ENCODE measurements at regions not wholly inside any gene's neighbourhood (a gene's known extent, or its start where the extent isn't known, plus 50 kb on each side); places are given as distances from the start of the nearest gene placed in this dataset.

GRCh38 chr10:28797904-28798371 lies 120.6 kb downstream of the BAMBI start:
- intact Hi-C loops (cut with micrococcal nuclease) = no loop called here
- peaks cover 0 to 21% of the 10 kb centered on the region in 2 donors for H3K27me3 Mint-ChIP-seq (ENCODE audit: low read depth in 2 of 2)
- no peaks in the 10 kb centered on the region for H3K4me1 Mint-ChIP-seq
- Histone ChIP-seq H3K9me3 (ENCODE audit: control insufficient read depth, insufficient read depth, low read length) (no peaks in the 10 kb centered on the region), H3K27ac (ENCODE audit: low read length) (no peak overlapping the region), H3K4me3 (ENCODE audit: low read length) (no peak overlapping the region), H3K36me3 (ENCODE audit: control insufficient read depth, insufficient read depth, low read length) (no peaks in the 10 kb centered on the region), H3K27me3 (ENCODE audit: control insufficient read depth, insufficient read depth, low read length) (no peaks in the 10 kb centered on the region), H3K4me1 (ENCODE audit: control insufficient read depth, insufficient read depth, low read length) (no peaks in the 10 kb centered on the region)
- ATAC-seq (no peak), DNase-seq (no peak)
- no peaks in the 10 kb centered on the region for H3K9me3 Mint-ChIP-seq
- 71% methylated on average over 2 of the region's 2 CpGs for WGBS (ENCODE audit: insufficient coverage)
- no peak overlapping the region for H3K27ac Mint-ChIP-seq
- TF ChIP-seq CTCF (IDR thresholded peaks at IDR 0.05) = no peak
- no peaks in the 10 kb centered on the region for H3K36me3 Mint-ChIP-seq
- H3K4me3 Mint-ChIP-seq = no peak overlapping the region

DNA sequence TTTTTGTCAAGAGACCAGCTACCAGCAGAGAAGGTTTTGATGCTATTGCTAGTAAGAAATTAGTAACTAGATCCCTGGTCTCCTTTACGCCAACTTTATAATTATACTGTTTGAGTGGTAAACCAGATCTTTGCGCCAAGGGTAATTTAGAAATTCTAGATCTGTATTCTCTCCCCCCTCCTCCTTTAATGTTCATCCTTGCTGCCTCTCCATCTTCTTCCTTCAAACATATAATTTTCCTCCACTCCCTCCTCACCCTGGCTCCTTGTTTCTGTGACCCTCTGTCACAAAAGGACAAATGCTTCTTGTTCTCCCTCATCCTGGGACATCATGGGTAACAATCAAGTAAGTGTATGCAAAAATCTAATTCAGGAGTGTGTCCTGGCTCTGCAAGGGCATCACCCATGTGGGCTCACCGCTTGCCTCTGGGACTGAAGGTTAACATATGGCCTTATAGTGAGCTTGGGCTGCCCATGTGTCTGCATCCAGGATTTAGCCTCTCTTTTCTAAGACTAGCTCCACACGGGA lies 121.2 kb downstream of the BAMBI start:
- no peaks in the 10 kb centered on the region for H3K9me3 Mint-ChIP-seq
- WGBS (ENCODE audit: insufficient coverage) = 93% methylated on average over 3 of the region's 4 CpGs
- TF ChIP-seq CTCF (IDR thresholded peaks at IDR 0.05) = no peak

DNA sequence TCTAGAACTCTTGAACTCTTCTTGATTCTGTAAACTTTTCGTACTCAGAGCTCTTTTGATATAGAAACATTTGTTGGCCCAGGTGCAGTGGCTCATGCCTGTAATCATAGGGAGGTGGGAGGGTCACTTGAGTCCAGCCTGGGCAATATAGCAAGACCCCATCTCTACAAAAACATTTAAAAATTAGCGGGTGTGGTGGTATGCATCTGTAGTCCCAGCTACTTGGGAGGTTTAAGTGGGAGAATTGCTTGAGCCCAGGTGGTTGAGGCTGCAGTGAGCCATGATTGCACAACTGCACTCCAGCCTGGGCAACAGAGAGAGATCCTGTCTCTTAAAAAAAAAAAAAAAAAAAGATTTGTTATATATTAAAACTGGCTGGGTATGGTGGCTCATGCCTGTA lies 121.6 kb downstream of the BAMBI start:
- no peak for TF ChIP-seq CTCF (IDR thresholded peaks at IDR 0.05)
- Histone ChIP-seq H3K4me3 (ENCODE audit: low read length) (no peak overlapping the region), H3K27me3 (ENCODE audit: control insufficient read depth, insufficient read depth, low read length) (no peaks in the 10 kb centered on the region), H3K36me3 (ENCODE audit: control insufficient read depth, insufficient read depth, low read length) (no peaks in the 10 kb centered on the region), H3K4me1 (ENCODE audit: control insufficient read depth, insufficient read depth, low read length) (no peaks in the 10 kb centered on the region), H3K27ac (ENCODE audit: low read length) (no peak overlapping the region), H3K9me3 (ENCODE audit: control insufficient read depth, insufficient read depth, low read length) (no peaks in the 10 kb centered on the region)
- H3K27me3 Mint-ChIP-seq (ENCODE audit: low read depth in 2 of 2) = peaks cover 0 to 21% of the 10 kb centered on the region in 2 donors
- H3K4me3 Mint-ChIP-seq = no peak overlapping the region
- 75% methylated on average over 1 of the region's 2 CpGs for WGBS (ENCODE audit: insufficient coverage)
- ATAC-seq (no peak), DNase-seq (no peak)
- intact Hi-C loops (cut with micrococcal nuclease) = no loop called here
- H3K36me3 Mint-ChIP-seq = no peaks in the 10 kb centered on the region
- H3K4me1 Mint-ChIP-seq = no peaks in the 10 kb centered on the region
- no peak overlapping the region for H3K27ac Mint-ChIP-seq
- no peaks in the 10 kb centered on the region for H3K9me3 Mint-ChIP-seq

More for the DNA sequence above, 121.2 kb downstream of the BAMBI start:
- Histone ChIP-seq H3K4me1 (ENCODE audit: control insufficient read depth, insufficient read depth, low read length) (no peaks in the 10 kb centered on the region), H3K27ac (ENCODE audit: low read length) (no peak overlapping the region), H3K9me3 (ENCODE audit: control insufficient read depth, insufficient read depth, low read length) (no peaks in the 10 kb centered on the region), H3K36me3 (ENCODE audit: control insufficient read depth, insufficient read depth, low read length) (no peaks in the 10 kb centered on the region), H3K4me3 (ENCODE audit: low read length) (no peak overlapping the region), H3K27me3 (ENCODE audit: control insufficient read depth, insufficient read depth, low read length) (no peaks in the 10 kb centered on the region)
- intact Hi-C loops (cut with micrococcal nuclease) = no loop called here
- no peak overlapping the region for H3K27ac Mint-ChIP-seq
- peaks cover 0 to 21% of the 10 kb centered on the region in 2 donors for H3K27me3 Mint-ChIP-seq (ENCODE audit: low read depth in 2 of 2)
- DNase-seq (no peak), ATAC-seq (no peak)
- H3K4me3 Mint-ChIP-seq = no peak overlapping the region
- H3K36me3 Mint-ChIP-seq = no peaks in the 10 kb centered on the region
- no peaks in the 10 kb centered on the region for H3K4me1 Mint-ChIP-seq

DNA sequence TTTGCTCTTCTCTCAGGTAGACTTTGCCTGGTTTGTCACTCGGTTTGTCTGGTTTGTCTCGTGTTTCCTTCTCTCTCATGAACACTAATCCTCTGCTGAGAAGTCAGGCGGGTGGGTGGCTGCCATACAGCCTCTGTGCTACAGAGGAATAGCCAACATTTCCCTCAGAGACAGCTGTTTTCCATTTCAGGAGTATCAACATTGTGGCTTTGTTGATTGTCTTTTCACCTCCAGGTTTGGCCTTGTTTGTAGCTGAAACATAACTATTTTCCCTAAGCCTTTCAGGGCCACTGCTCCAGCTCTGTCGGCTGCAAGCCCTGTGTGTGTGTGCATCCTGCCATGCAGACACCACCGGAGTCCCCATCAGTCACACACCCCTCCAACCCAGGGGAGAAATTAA lies 122.8 kb downstream of the BAMBI start:
- Histone ChIP-seq H3K27me3 (ENCODE audit: control insufficient read depth, insufficient read depth, low read length) (no peaks in the 10 kb centered on the region), H3K36me3 (ENCODE audit: control insufficient read depth, insufficient read depth, low read length) (no peaks in the 10 kb centered on the region), H3K4me3 (ENCODE audit: low read length) (no peak overlapping the region), H3K4me1 (ENCODE audit: control insufficient read depth, insufficient read depth, low read length) (no peaks in the 10 kb centered on the region), H3K9me3 (ENCODE audit: control insufficient read depth, insufficient read depth, low read length) (no peaks in the 10 kb centered on the region), H3K27ac (ENCODE audit: low read length) (no peak overlapping the region)
- 74% methylated on average over 5 of the region's 5 CpGs for WGBS (ENCODE audit: insufficient coverage)
- ATAC-seq (no peak), DNase-seq (no peak)
- Mint-ChIP-seq H3K4me1 (no peaks in the 10 kb centered on the region), H3K27me3 (ENCODE audit: low read depth in 2 of 2) (peaks cover 0 to 21% of the 10 kb centered on the region in 2 donors), H3K27ac (no peak overlapping the region), H3K9me3 (no peaks in the 10 kb centered on the region), H3K36me3 (no peaks in the 10 kb centered on the region), H3K4me3 (no peak overlapping the region)
- TF ChIP-seq CTCF (IDR thresholded peaks at IDR 0.05) = no peak
- intact Hi-C loops (cut with micrococcal nuclease) = no loop called here

All from natural killer cell (primary cell).